ENCODE measurements at regions not wholly inside any gene's neighbourhood (a gene's known extent, or its start where the extent isn't known, plus 50 kb on each side); places are given as distances from the start of the nearest gene placed in this dataset.
A peak's percentile ranks its signal among the peaks of the same experiment; 100 is the strongest.

DNA sequence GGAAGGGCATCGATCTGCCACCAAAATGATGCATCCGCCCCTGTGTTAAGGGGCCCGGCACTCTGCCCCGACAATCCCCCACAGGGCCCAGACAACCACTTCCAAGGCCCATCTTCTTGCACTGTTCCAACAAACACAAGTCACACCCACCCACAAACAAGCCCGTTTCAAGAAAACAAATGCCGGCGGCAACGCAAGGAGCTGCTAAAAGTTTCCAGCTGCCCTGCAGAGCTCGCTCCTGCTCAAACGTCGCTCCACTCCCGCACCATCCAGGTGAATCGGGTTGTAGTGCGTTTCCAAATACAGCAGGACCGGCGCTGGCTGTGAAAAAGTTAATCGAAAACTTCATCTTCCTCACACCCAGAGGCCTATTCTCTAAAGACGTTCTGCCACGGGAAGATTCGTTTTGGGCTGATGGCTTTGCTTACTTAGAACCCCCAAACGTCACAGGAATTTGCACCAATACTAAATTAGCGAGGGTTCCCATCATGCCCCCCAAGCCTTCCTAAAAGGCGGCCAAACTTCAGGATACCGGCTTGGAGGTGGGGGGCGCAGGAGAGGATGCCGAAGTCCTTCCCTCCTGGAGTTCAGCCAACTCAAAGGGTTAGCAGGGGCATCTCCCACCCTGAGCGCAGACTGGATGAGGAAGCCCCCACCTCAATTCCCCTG lies 107.4 kb upstream of the DOCK9 start:
- POLR2A ChIA-PET, result no interaction called here
- peaks cover 15 to 33% of the 10 kb centered on the region in 2 experiments for H3K4me1 ChIP-seq (ENCODE audit: control insufficient read depth in 1 of 2, insufficient read depth in 2 of 2, low read length in 2 of 2)
- intact Hi-C loops (cut with micrococcal nuclease), result no loop called here

More for the DNA sequence above, 107.4 kb upstream of the DOCK9 start:
- Histone ChIP-seq H3K36me3 (ENCODE audit: control insufficient read depth in 1 of 2, insufficient read depth in 2 of 2, low read length in 2 of 2) (no peaks in the 10 kb centered on the region), H2AFZ (ENCODE audit: low read depth, low read length, poor library complexity, severe bottlenecking) (no peak overlapping the region), H3K9me3 (ENCODE audit: control insufficient read depth in 1 of 2, insufficient read depth in 1 of 2, low read depth in 1 of 2, low read length in 2 of 2) (no peaks in the 10 kb centered on the region), H3K27ac (ENCODE audit: low read depth, low read length) (no peak overlapping the region), H3K4me3 (replicated peaks in 1 of 2; ENCODE audit: low read depth in 1 of 2, low read length in 2 of 2) (peak overlapping the region; percentile 59 to 62), H3K9ac (ENCODE audit: low read length) (0 out of 2 replicates have a peak overlapping the region, but pooled peaks have one; percentile 71), H3K9me2 (ENCODE audit: insufficient read depth) (no peaks in the 10 kb centered on the region), H3K4me2 (ENCODE audit: low read length) (peak overlapping the region; percentile 84), H3K27me3 (ENCODE audit: insufficient read depth, low read length) (no peaks in the 10 kb centered on the region), H4K20me1 (ENCODE audit: insufficient read depth) (no peaks in the 10 kb centered on the region), H3K79me2 (ENCODE audit: insufficient read depth, low read length) (peaks cover 52% of the 10 kb centered on the region)
- TF ChIP-seq EZH2 (IDR thresholded peaks at IDR 0.05) (no peak), EGR1 (IDR thresholded peaks at IDR 0.05; ENCODE audit: low read depth) (no peak), ZBTB33 (IDR thresholded peaks at IDR 0.05; ENCODE audit: extremely low read depth, insufficient replicate concordance, low read length) (no peak), ATF3 (IDR thresholded peaks at IDR 0.05) (no peak), ELF1 (IDR thresholded peaks at IDR 0.05; ENCODE audit: borderline replicate concordance, low read depth) (no peak), FOSL1 (IDR thresholded peaks at IDR 0.05; ENCODE audit: low read depth) (no peak), EZH2phosphoT487 (IDR thresholded peaks at IDR 0.05; ENCODE audit: borderline replicate concordance) (no peak), JUND (IDR thresholded peaks at IDR 0.05) (no peak), ZNF274 (IDR thresholded peaks at IDR 0.05; ENCODE audit: low read depth, low read length) (no peak), YY1 (IDR thresholded peaks at IDR 0.05; ENCODE audit: extremely low read depth, insufficient replicate concordance, low read depth, low read length) (no peak), MAX (IDR thresholded peaks at IDR 0.05) (no peak), SP1 (IDR thresholded peaks at IDR 0.05; ENCODE audit: low read depth) (no peak), TCF7L2 (IDR thresholded peaks at IDR 0.05; ENCODE audit: borderline replicate concordance, extremely low read depth, insufficient read depth, insufficient read length) (no peak), SRF (IDR thresholded peaks at IDR 0.05; ENCODE audit: low read depth) (no peak), POLR2A (IDR thresholded peaks at IDR 0.05; ENCODE audit: borderline replicate concordance, extremely low read depth, insufficient read depth, insufficient read length) (no peak)
- TF ChIP-seq, protein P1, sequence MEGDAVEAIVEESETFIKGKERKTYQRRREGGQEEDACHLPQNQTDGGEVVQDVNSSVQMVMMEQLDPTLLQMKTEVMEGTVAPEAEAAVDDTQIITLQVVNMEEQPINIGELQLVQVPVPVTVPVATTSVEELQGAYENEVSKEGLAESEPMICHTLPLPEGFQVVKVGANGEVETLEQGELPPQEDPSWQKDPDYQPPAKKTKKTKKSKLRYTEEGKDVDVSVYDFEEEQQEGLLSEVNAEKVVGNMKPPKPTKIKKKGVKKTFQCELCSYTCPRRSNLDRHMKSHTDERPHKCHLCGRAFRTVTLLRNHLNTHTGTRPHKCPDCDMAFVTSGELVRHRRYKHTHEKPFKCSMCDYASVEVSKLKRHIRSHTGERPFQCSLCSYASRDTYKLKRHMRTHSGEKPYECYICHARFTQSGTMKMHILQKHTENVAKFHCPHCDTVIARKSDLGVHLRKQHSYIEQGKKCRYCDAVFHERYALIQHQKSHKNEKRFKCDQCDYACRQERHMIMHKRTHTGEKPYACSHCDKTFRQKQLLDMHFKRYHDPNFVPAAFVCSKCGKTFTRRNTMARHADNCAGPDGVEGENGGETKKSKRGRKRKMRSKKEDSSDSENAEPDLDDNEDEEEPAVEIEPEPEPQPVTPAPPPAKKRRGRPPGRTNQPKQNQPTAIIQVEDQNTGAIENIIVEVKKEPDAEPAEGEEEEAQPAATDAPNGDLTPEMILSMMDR (IDR thresholded peaks at IDR 0.05 in 2 of 3, conservative IDR thresholded peaks at IDR 0.05 in 1 of 3; ENCODE audit: borderline replicate concordance in 1 of 3, insufficient read depth in 1 of 3, low read depth in 2 of 3, low read length in 2 of 3), result no peak
- no peak for ATAC-seq
- ChIA-PET RAD21 (ENCODE audit: low non-redundant PET in 1 of 2, low total read pairs in 2 of 2, uncharacterized antibody in 2 of 2, unreplicated experiment in 2 of 2) (no interaction called here), CTCF (no interaction called here)
- no TSS peak for BruUV-seq (replicated peaks)
- DNase-seq (ENCODE audit: low read depth, low spot score), result no peak

All from HCT116 (cell line).